ENCODE measurements at regions not wholly inside any gene's neighbourhood (a gene's known extent, or its start where the extent isn't known, plus 50 kb on each side); places are given as distances from the start of the nearest gene placed in this dataset.

DNA sequence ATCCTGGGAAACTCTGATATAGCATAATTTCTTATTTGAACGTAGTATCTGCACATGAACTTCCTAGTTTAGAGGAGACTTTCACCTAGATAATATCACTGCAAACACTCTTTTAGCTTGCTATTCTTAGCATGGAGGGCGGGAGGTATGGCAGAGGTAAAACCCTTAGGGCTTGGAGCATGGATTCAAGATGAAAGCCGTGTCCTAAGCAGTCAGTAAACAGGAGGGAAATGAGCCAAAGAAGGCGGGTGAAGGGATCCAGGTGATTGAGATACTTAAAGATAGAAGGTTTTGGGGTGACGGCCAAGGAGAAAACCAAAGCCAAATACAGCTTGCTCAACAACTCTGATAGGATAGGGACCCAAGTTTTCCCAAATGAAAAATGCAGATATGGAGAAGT lies 107.1 kb upstream of the BCAT1 start:
- TF ChIP-seq POLR2A (IDR thresholded peaks at IDR 0.05), result no peak
- TF ChIP-seq, protein P1, sequence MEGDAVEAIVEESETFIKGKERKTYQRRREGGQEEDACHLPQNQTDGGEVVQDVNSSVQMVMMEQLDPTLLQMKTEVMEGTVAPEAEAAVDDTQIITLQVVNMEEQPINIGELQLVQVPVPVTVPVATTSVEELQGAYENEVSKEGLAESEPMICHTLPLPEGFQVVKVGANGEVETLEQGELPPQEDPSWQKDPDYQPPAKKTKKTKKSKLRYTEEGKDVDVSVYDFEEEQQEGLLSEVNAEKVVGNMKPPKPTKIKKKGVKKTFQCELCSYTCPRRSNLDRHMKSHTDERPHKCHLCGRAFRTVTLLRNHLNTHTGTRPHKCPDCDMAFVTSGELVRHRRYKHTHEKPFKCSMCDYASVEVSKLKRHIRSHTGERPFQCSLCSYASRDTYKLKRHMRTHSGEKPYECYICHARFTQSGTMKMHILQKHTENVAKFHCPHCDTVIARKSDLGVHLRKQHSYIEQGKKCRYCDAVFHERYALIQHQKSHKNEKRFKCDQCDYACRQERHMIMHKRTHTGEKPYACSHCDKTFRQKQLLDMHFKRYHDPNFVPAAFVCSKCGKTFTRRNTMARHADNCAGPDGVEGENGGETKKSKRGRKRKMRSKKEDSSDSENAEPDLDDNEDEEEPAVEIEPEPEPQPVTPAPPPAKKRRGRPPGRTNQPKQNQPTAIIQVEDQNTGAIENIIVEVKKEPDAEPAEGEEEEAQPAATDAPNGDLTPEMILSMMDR (IDR thresholded peaks at IDR 0.05), result no peak
- no peak for TF ChIP-seq EP300 (IDR thresholded peaks at IDR 0.05)

Data from tibial nerve (tissue), 4 donors.